B cell (primary cell): ENCODE measurements at regions not wholly inside any gene's neighbourhood (a gene's known extent, or its start where the extent isn't known, plus 50 kb on each side); places are given as distances from the start of the nearest gene placed in this dataset.
"Not testable (repeated sequence)": the region's sequence is repeated elsewhere in the genome, so short reads cannot be mapped to it uniquely, and the experiment has no call there.

Experiments used
- ATAC-seq: fragments of 200-7000 bp; cut with Tn5 transposase; one replicate; pipeline ENCODE4 v1.10.0; 2021; ENCODE audit warnings: low read depth, mild to moderate bottlenecking, moderate number of reproducible peaks, moderate library complexity
- CTCF ChIA-PET: fragments of 350-600 bp; sonication (Branson Sonifier 250); formaldehyde crosslinking; loops from one replicate; lab custom pipeline; 2021; ENCODE audit warnings: antibody characterized with exemption, inconsistent platforms; lab: Charles Lee
- POLR2A ChIA-PET: fragments of 350-600 bp; sonication (Branson Sonifier 250); formaldehyde crosslinking; loops from one replicate; lab custom pipeline; 2021; ENCODE audit warnings: antibody characterized with exemption; lab: Charles Lee
- DNase-seq: peaks from one replicate; pipeline ENCODE4 v3.0.0; 2013
- H2AFZ ChIP-seq: 2 replicates; pipeline ENCODE4 v1.6.1; 2012; ENCODE audit warnings: mild to moderate bottlenecking, low read depth, low read length; ENCODE audit not compliant: insufficient read depth, poor library complexity, severe bottlenecking
- H3K27ac ChIP-seq, 2 donors: 1 replicate in 1 of 2; 2 replicates in 1 of 2; pipeline ENCODE4 v1.5.1; 2012 to 2013; ENCODE audit warnings: low read length in 2 of 2, mild to moderate bottlenecking in 2 of 2, moderate library complexity in 1 of 2
- H3K27me3 ChIP-seq, 4 experiments: fragments of 200-600 bp in 1 of 4; sonication (generic) in 1 of 4; replicated peaks in 1 of 4; 1 replicate in 2 of 4; 2 replicates in 2 of 4; pipeline versions ENCODE4 v1.6.1 to v1.7.0; 2013 to 2016; ENCODE audit warnings: low read length in 3 of 4, mild to moderate bottlenecking in 2 of 4, mixed read lengths in 1 of 4, moderate library complexity in 1 of 4; ENCODE audit not compliant: insufficient read depth in 4 of 4, control insufficient read depth in 3 of 4; ENCODE audit errors: control extremely low read depth in 1 of 4
- H3K36me3 ChIP-seq, 2 experiments: replicated peaks in 1 of 2; 1 replicate in 1 of 2; 2 replicates in 1 of 2; pipeline versions ENCODE4 v1.6.1 to v1.7.1; 2013; ENCODE audit warnings: low read length in 1 of 2; ENCODE audit not compliant: insufficient read depth in 2 of 2, control insufficient read depth in 1 of 2; ENCODE audit errors: control extremely low read depth in 1 of 2, extremely low read depth in 1 of 2
- H3K4me1 ChIP-seq, 2 donors: fragments of 200-600 bp in 1 of 2; sonication (generic) in 1 of 2; 1 replicate in 1 of 2; 2 replicates in 1 of 2; pipeline versions ENCODE4 v1.5.1 to v1.6.1; 2013 to 2017; ENCODE audit warnings: low read length in 2 of 2; ENCODE audit not compliant: control insufficient read depth in 2 of 2, insufficient read depth in 2 of 2
- H3K4me2 ChIP-seq: replicated peaks from 2 replicates; pipeline ENCODE3; 2012; ENCODE audit warnings: mild to moderate bottlenecking, low read depth, low read length; ENCODE audit not compliant: poor library complexity, severe bottlenecking
- H3K4me3 ChIP-seq, 5 experiments: fragments of 200-600 bp in 1 of 5; sonication (generic) in 1 of 5; 1 replicate in 3 of 5; 2 replicates in 2 of 5; pipeline versions ENCODE4 v1.5.1 to v1.7.0; 2011 to 2016; ENCODE audit warnings: low read length in 4 of 5, mild to moderate bottlenecking in 4 of 5, low read depth in 2 of 5, control low read depth in 1 of 5, moderate library complexity in 1 of 5; ENCODE audit not compliant: insufficient read depth in 1 of 5; ENCODE audit errors: control extremely low read depth in 1 of 5, extremely low read depth in 1 of 5
- H3K79me2 ChIP-seq: fragments of 200-600 bp; sonication (generic); one replicate; pipeline ENCODE4 v1.6.0; 2016; ENCODE audit warnings: low read length; ENCODE audit not compliant: control insufficient read depth, insufficient read depth
- H3K9ac ChIP-seq: fragments of 200-600 bp; sonication (generic); 2 replicates; pipeline ENCODE4 v1.6.1; 2017; ENCODE audit warnings: mild to moderate bottlenecking, low read length, moderate library complexity
- H3K9me3 ChIP-seq, 3 donors: one replicate each; pipeline versions ENCODE4 v1.6.1 to v1.7.1; 2013; ENCODE audit warnings: low read length in 2 of 3; ENCODE audit not compliant: control insufficient read depth in 2 of 3, insufficient read depth in 1 of 3; ENCODE audit errors: control extremely low read depth in 1 of 3
- H4K20me1 ChIP-seq: 2 replicates; pipeline ENCODE4 v1.6.0; 2012; ENCODE audit warnings: mild to moderate bottlenecking, low read length; ENCODE audit not compliant: insufficient read depth, control insufficient read depth, poor library complexity, severe bottlenecking
- H3K27ac Mint-ChIP-seq: one replicate; pipeline ENCODE4 v1.8.0; 2021; ENCODE audit warnings: mixed read lengths
- H3K27me3 Mint-ChIP-seq: one replicate; pipeline ENCODE4 v1.8.0; 2021; ENCODE audit warnings: mixed read lengths
- H3K4me1 Mint-ChIP-seq: one replicate; pipeline ENCODE4 v1.8.0; 2021; ENCODE audit warnings: mixed read lengths
- H3K4me3 Mint-ChIP-seq: one replicate; pipeline ENCODE4 v1.8.0; 2021; ENCODE audit warnings: mixed read lengths
- H3K9me3 Mint-ChIP-seq: one replicate; pipeline ENCODE4 v1.8.0; 2022; ENCODE audit warnings: mixed read lengths; ENCODE audit not compliant: insufficient read depth
- CTCF ChIP-seq: fragments of 200-600 bp; IDR thresholded peaks from one replicate; pipeline ENCODE4 v1.8.0; 2022; ENCODE audit warnings: antibody characterized with exemption, mild to moderate bottlenecking
- EZH2 ChIP-seq: IDR thresholded peaks from 2 replicates; pipeline ENCODE4 v1.6.1; 2012; ENCODE audit warnings: borderline replicate concordance, low read depth, mild to moderate bottlenecking, moderate library complexity, low read length; ENCODE audit not compliant: insufficient read depth, poor library complexity, severe bottlenecking
- WGBS: methylation state at CpG from one replicate; pipeline ENCODE4 v1.1.5; 2013; ENCODE audit warnings: missing lambda C conversion rate; ENCODE audit not compliant: insufficient coverage; 5-methylcytosine and 5-hydroxymethylcytosine counted together
- intact Hi-C: fragments of 100-400 bp; cut with micrococcal nuclease; formaldehyde crosslinking; loops from one replicate; pipeline ENCODE4 v1.10.0; 2022

- no peaks in the 10 kb centered on the region for H3K27me3 ChIP-seq
- Mint-ChIP-seq H3K4me1 (peaks cover 3% of the 10 kb centered on the region), H3K9me3 (no peaks in the 10 kb centered on the region), H3K27me3 (peaks cover 2% of the 10 kb centered on the region), H3K4me3 (no peak overlapping the region), H3K27ac (no peak overlapping the region)
- peaks cover 0 to 3% of the 10 kb centered on the region in 2 donors for H3K4me1 ChIP-seq
- H3K79me2 ChIP-seq: no peaks in the 10 kb centered on the region
- H3K9ac ChIP-seq: no peak overlapping the region
- H3K9me3 ChIP-seq: no peaks in the 10 kb centered on the region
- no peaks in the 10 kb centered on the region for H3K36me3 ChIP-seq
- TF ChIP-seq EZH2: no peak
- TF ChIP-seq CTCF: no peak
- intact Hi-C loops: no loop called here
- no peak overlapping the region for H3K27ac ChIP-seq
- DNase-seq: no peak
- ChIA-PET POLR2A (interaction anchor here (0.6 kb wide), 1 partner anchor 9 kb away, joined by 3 read pairs; no protein-coding TSS in a partner anchor), CTCF (no interaction called here)
- no peak overlapping the region for H3K4me3 ChIP-seq
- no peak for ATAC-seq
- no peak overlapping the region for H2AFZ ChIP-seq
- no peaks in the 10 kb centered on the region for H4K20me1 ChIP-seq
- WGBS: no CpG with 5 or more reads among the region's 4 CpGs
- H3K4me2 ChIP-seq: no peak overlapping the region
These were observed 56.1 kb upstream of the USP3 start for GRCh38 chr15:63448266-63448665.

GRCh38 chr15:63448872-63449555 is 55.4 kb upstream of the USP3 start:
- H4K20me1 ChIP-seq, H3K9ac ChIP-seq, H3K4me1 Mint-ChIP-seq, H3K27me3 ChIP-seq, H3K27me3 Mint-ChIP-seq, H3K9me3 Mint-ChIP-seq, ATAC-seq, H3K36me3 ChIP-seq, DNase-seq, H3K79me2 ChIP-seq, H2AFZ ChIP-seq, H3K4me2 ChIP-seq, H3K4me3 ChIP-seq, H3K9me3 ChIP-seq, H3K4me3 Mint-ChIP-seq, intact Hi-C loops, H3K27ac ChIP-seq, CTCF ChIA-PET, H3K27ac Mint-ChIP-seq, H3K4me1 ChIP-seq: not testable (repeated sequence)
- POLR2A ChIA-PET: interaction anchor here (0.6 to 0.7 kb wide), 2 partner anchors 10 to 181 kb away, joined by 3 read pairs; no protein-coding TSS in a partner anchor
- 98% methylated on average over 8 of the region's 11 CpGs for WGBS
